ENCODE measurements at regions not wholly inside any gene's neighbourhood (a gene's known extent, or its start where the extent isn't known, plus 50 kb on each side); places are given as distances from the start of the nearest gene placed in this dataset.

DNA sequence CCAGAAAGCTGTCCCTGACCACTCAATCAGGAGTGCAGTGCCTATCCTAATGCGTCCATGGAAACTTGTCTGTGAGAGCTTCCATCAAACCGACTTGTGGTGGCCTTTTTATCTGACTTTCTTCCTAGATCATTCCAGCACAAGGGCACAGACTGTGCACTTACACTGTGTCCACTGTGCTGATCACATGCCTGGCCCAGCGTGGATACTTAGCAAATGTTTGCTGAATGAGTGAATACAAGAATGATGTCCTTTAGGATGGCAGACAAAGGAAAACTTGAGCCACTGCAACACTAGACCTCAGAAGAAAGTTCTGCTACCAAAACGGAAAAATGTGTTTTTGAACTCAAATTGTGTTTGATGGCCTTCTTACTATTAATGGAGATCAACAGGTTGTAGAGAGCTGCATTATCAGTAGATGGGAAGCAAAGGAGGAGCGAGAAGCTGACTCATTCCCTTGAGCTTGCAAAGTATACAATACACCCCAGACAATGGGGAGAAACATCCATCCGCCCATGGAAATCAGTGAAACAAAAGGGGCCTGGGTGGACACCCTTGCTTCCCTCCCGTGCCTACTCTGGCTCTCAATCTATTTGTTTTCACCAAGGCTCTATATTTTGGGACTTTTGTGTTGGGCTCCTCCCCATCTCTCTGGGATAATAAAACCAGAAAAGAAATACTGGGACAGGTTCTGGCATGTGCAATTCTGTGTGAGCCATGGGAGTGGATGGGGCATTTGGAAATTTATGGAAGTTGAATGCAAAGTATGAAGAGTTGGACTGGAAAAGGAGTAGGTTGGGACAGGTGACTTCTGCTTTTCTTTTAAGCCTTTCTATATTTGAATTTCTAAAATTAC lies 76.2 kb upstream of the ZFAND5 start:
- TF ChIP-seq, protein P1, sequence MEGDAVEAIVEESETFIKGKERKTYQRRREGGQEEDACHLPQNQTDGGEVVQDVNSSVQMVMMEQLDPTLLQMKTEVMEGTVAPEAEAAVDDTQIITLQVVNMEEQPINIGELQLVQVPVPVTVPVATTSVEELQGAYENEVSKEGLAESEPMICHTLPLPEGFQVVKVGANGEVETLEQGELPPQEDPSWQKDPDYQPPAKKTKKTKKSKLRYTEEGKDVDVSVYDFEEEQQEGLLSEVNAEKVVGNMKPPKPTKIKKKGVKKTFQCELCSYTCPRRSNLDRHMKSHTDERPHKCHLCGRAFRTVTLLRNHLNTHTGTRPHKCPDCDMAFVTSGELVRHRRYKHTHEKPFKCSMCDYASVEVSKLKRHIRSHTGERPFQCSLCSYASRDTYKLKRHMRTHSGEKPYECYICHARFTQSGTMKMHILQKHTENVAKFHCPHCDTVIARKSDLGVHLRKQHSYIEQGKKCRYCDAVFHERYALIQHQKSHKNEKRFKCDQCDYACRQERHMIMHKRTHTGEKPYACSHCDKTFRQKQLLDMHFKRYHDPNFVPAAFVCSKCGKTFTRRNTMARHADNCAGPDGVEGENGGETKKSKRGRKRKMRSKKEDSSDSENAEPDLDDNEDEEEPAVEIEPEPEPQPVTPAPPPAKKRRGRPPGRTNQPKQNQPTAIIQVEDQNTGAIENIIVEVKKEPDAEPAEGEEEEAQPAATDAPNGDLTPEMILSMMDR (IDR thresholded peaks at IDR 0.05), result no peak
- no peak for TF ChIP-seq POLR2A (IDR thresholded peaks at IDR 0.05)
